PC-9 (cell line): ENCODE measurements at regions not wholly inside any gene's neighbourhood (a gene's known extent, or its start where the extent isn't known, plus 50 kb on each side); places are given as distances from the start of the nearest gene placed in this dataset.

ENCODE experiments used
- CTCF ChIP-seq: fragments of 200-600 bp; sonication (generic); conservative IDR thresholded peaks from 2 replicates; pipeline ENCODE4 v1.6.1; 2017; ENCODE audit warnings: mixed run types, antibody characterized with exemption, mild to moderate bottlenecking, moderate library complexity
- EZH2 ChIP-seq: fragments of 200-600 bp; sonication (generic); IDR thresholded peaks from 2 replicates; pipeline ENCODE4 v1.8.0; 2017; ENCODE audit warnings: antibody characterized with exemption, low read depth

- TF ChIP-seq CTCF (no peak), EZH2 (no peak)
Measured at GRCh38 chr3:153394017-153394416, 232.0 kb downstream of the RAP2B start.
